SK-N-SH treated with all-trans-retinoic acid at 6 μM for 48 hours (cell line): ENCODE measurements at regions not wholly inside any gene's neighbourhood (a gene's known extent, or its start where the extent isn't known, plus 50 kb on each side); places are given as distances from the start of the nearest gene placed in this dataset.

Source experiments
- ATAC-seq: fragments of 200-7000 bp; cut with Tn5 transposase; 3 replicates; pipeline ENCODE4 v1.9.1; 2020; ENCODE audit warnings: mild to moderate bottlenecking, moderate library complexity
- BACH2 ChIP-seq: fragments of 250-450 bp; sonication (Bioruptor Pico); IDR thresholded peaks from 2 replicates; pipeline ENCODE4 v1.9.0; 2021; ENCODE audit warnings: mild to moderate bottlenecking, borderline replicate concordance
- CREB5 ChIP-seq: fragments of 250-450 bp; sonication (Bioruptor Pico); IDR thresholded peaks from 2 replicates; pipeline ENCODE4 v1.5.1; 2020; ENCODE audit warnings: low read depth, mild to moderate bottlenecking, moderate library complexity
- CSDC2 ChIP-seq: fragments of 250-450 bp; sonication (Bioruptor Pico); IDR thresholded peaks from 2 replicates; pipeline ENCODE4 v1.5.0; 2020; ENCODE audit warnings: mild to moderate bottlenecking, moderate library complexity
- CSRNP3 ChIP-seq: fragments of 250-450 bp; sonication (Bioruptor Pico); IDR thresholded peaks from 2 replicates; pipeline ENCODE4 v1.5.1; 2021; ENCODE audit warnings: mild to moderate bottlenecking, moderate library complexity
- ESRRG ChIP-seq: fragments of 250-450 bp; sonication (Bioruptor Pico); IDR thresholded peaks from 2 replicates; pipeline ENCODE4 v1.6.1; 2021; ENCODE audit warnings: mild to moderate bottlenecking
- GLIS3 ChIP-seq: fragments of 250-450 bp; sonication (Bioruptor Pico); IDR thresholded peaks from 2 replicates; pipeline ENCODE4 v1.5.0; 2020; ENCODE audit warnings: mild to moderate bottlenecking, moderate library complexity
- ISL1 ChIP-seq: fragments of 250-450 bp; sonication (Bioruptor Pico); IDR thresholded peaks from 2 replicates; pipeline ENCODE4 v2.1.2; 2022; ENCODE audit warnings: mild to moderate bottlenecking, moderate library complexity
- PATZ1 ChIP-seq: fragments of 250-450 bp; sonication (Bioruptor Pico); IDR thresholded peaks from 2 replicates; pipeline ENCODE4 v1.8.0; 2020; ENCODE audit warnings: mild to moderate bottlenecking, moderate library complexity, borderline replicate concordance
- POU6F1 ChIP-seq: fragments of 250-450 bp; sonication (Bioruptor Pico); IDR thresholded peaks from 2 replicates; pipeline ENCODE4 v1.8.0; 2021; ENCODE audit warnings: low read depth, mild to moderate bottlenecking, moderate library complexity, borderline replicate concordance
- PPARA ChIP-seq: fragments of 250-450 bp; sonication (Bioruptor Pico); IDR thresholded peaks from 2 replicates; pipeline ENCODE4 v1.5.0; 2020; ENCODE audit warnings: mild to moderate bottlenecking, borderline replicate concordance
- RARB ChIP-seq: fragments of 250-450 bp; sonication (Bioruptor Pico); IDR thresholded peaks from 2 replicates; pipeline ENCODE4 v1.8.0; 2021; ENCODE audit warnings: mild to moderate bottlenecking, moderate library complexity
- SNAI2 ChIP-seq: fragments of 250-450 bp; sonication (Bioruptor Pico); IDR thresholded peaks from 2 replicates; pipeline ENCODE4 v1.5.0; 2020; ENCODE audit warnings: mild to moderate bottlenecking, moderate library complexity
- TCF4 ChIP-seq: fragments of 250-450 bp; sonication (Bioruptor Pico); IDR thresholded peaks from 2 replicates; pipeline ENCODE4 v1.8.0; 2021; ENCODE audit warnings: mild to moderate bottlenecking, moderate library complexity, borderline replicate concordance
- TOX ChIP-seq: fragments of 250-450 bp; sonication (Bioruptor Pico); IDR thresholded peaks from 2 replicates; pipeline ENCODE4 v1.8.0; 2021; ENCODE audit warnings: mild to moderate bottlenecking, moderate library complexity, borderline replicate concordance
- ZC3H10 ChIP-seq: fragments of 250-450 bp; sonication (Bioruptor Pico); IDR thresholded peaks from 2 replicates; pipeline ENCODE4 v1.5.1; 2021; ENCODE audit warnings: mild to moderate bottlenecking, moderate library complexity
- ZFP3 ChIP-seq: fragments of 250-450 bp; sonication (Bioruptor Pico); IDR thresholded peaks from 2 replicates; pipeline ENCODE4 v1.5.0; 2020; ENCODE audit warnings: mild to moderate bottlenecking, moderate library complexity
- ZFP30 ChIP-seq: fragments of 450-650 bp; formaldehyde crosslinking; IDR thresholded peaks from 2 replicates; pipeline ENCODE4 v1.5.0; 2022; ENCODE audit warnings: mild to moderate bottlenecking, moderate library complexity
- ZNF565 ChIP-seq: fragments of 450-650 bp; formaldehyde crosslinking; conservative IDR thresholded peaks from 2 replicates; pipeline ENCODE4 v1.5.0; 2020; ENCODE audit warnings: low read depth, mild to moderate bottlenecking, moderate library complexity
- ZNF70 ChIP-seq: fragments of 450-650 bp; formaldehyde crosslinking; IDR thresholded peaks from 2 replicates; pipeline ENCODE4 v1.5.0; 2020; ENCODE audit warnings: mild to moderate bottlenecking, moderate library complexity
- ZNF8 ChIP-seq: fragments of 450-650 bp; formaldehyde crosslinking; IDR thresholded peaks from 2 replicates; pipeline ENCODE4 v1.5.0; 2020; ENCODE audit warnings: mild to moderate bottlenecking, moderate library complexity

GRCh38 chr2:200254773-200255172 is 51.7 kb upstream of the SPATS2L start:
- TF ChIP-seq BACH2 (CRISPR knock-in tag): no peak
- TF ChIP-seq ZNF70 (CRISPR knock-in tag): no peak
- no peak for TF ChIP-seq ISL1
- no peak for TF ChIP-seq CREB5
- no peak for TF ChIP-seq PPARA (CRISPR knock-in tag)
- no peak for TF ChIP-seq POU6F1
- TF ChIP-seq ZNF565 (CRISPR knock-in tag): no peak
- no peak for TF ChIP-seq CSRNP3 (CRISPR knock-in tag)
- TF ChIP-seq CSDC2 (CRISPR knock-in tag): no peak
- ATAC-seq: no peak

GRCh38 chr2:200255549-200255948 is 50.9 kb upstream of the SPATS2L start:
- no peak for TF ChIP-seq ZNF70 (CRISPR knock-in tag)
- no peak for TF ChIP-seq RARB (CRISPR knock-in tag)
- no peak for TF ChIP-seq CSDC2 (CRISPR knock-in tag)
- TF ChIP-seq PATZ1 (CRISPR knock-in tag): no peak
- TF ChIP-seq ZFP3 (CRISPR knock-in tag): no peak
- TF ChIP-seq PPARA (CRISPR knock-in tag): no peak
- TF ChIP-seq TOX: no peak
- no peak for TF ChIP-seq TCF4 (CRISPR knock-in tag)
- no peak for TF ChIP-seq ZC3H10 (CRISPR knock-in tag)
- TF ChIP-seq ZFP30 (CRISPR knock-in tag): no peak
- TF ChIP-seq ESRRG (CRISPR knock-in tag): no peak
- no peak for TF ChIP-seq CSRNP3 (CRISPR knock-in tag)
- no peak for TF ChIP-seq ZNF565 (CRISPR knock-in tag)
- TF ChIP-seq ZNF8 (CRISPR knock-in tag): no peak
- TF ChIP-seq ISL1: no peak
- TF ChIP-seq POU6F1: no peak
- TF ChIP-seq SNAI2 (CRISPR knock-in tag): no peak
- no peak for TF ChIP-seq BACH2 (CRISPR knock-in tag)
- TF ChIP-seq GLIS3 (CRISPR knock-in tag): no peak
- no peak for ATAC-seq
